GM21737 (cell line): ENCODE measurements at regions not wholly inside any gene's neighbourhood (a gene's known extent, or its start where the extent isn't known, plus 50 kb on each side); places are given as distances from the start of the nearest gene placed in this dataset.

Experiments used
- ATAC-seq: cut with Tn5 transposase; IDR thresholded peaks from one replicate; pipeline ENCODE4 v1.9.1; 2021; ENCODE audit warnings: mild to moderate bottlenecking, moderate library complexity; ENCODE audit not compliant: unreplicated experiment

- ATAC-seq, result no peak
These were observed 91.1 kb upstream of the RGMA start for GRCh38 chr15:93180128-93180527.

- ATAC-seq, result no peak
These were observed 90.7 kb upstream of the RGMA start for GRCh38 chr15:93179700-93180102.

GRCh38 chr15:93179072-93179471 is 90.1 kb upstream of the RGMA start:
- ATAC-seq, result no peak

- ATAC-seq, result no peak
These were observed 89.4 kb upstream of the RGMA start for GRCh38 chr15:93178371-93178770.

- ATAC-seq, result no peak
These were observed 87.1 kb upstream of the RGMA start for GRCh38 chr15:93176065-93176464.

- no peak for ATAC-seq
These were observed 85.8 kb upstream of the RGMA start for GRCh38 chr15:93174836-93175235.

GRCh38 chr15:93173369-93173768 is 84.4 kb upstream of the RGMA start:
- ATAC-seq, result no peak

- ATAC-seq, result no peak
These were observed 82.5 kb upstream of the RGMA start for GRCh38 chr15:93171476-93171875.

GRCh38 chr15:93170329-93170728 is 81.3 kb upstream of the RGMA start:
- ATAC-seq, result no peak

- no peak for ATAC-seq
These were observed 79.9 kb upstream of the RGMA start for GRCh38 chr15:93168910-93169309.

GRCh38 chr15:93167291-93167690 is 78.3 kb upstream of the RGMA start:
- no peak for ATAC-seq

GRCh38 chr15:93166675-93167074 is 77.7 kb upstream of the RGMA start:
- no peak for ATAC-seq

- ATAC-seq, result no peak
These were observed 76.9 kb upstream of the RGMA start for GRCh38 chr15:93165734-93166470.

GRCh38 chr15:93164409-93164808 is 75.4 kb upstream of the RGMA start:
- ATAC-seq, result no peak

- no peak for ATAC-seq
These were observed 73.5 kb upstream of the RGMA start for GRCh38 chr15:93162560-93162959.

GRCh38 chr15:93159930-93160329 is 70.9 kb upstream of the RGMA start:
- ATAC-seq, result no peak

GRCh38 chr15:93158097-93158900 is 69.3 kb upstream of the RGMA start:
- ATAC-seq, result no peak

- no peak for ATAC-seq
These were observed 65.7 kb upstream of the RGMA start for GRCh38 chr15:93154666-93155065.

- no peak for ATAC-seq
These were observed 63.9 kb upstream of the RGMA start for GRCh38 chr15:93152951-93153350.

- no peak for ATAC-seq
These were observed 63.3 kb upstream of the RGMA start for GRCh38 chr15:93152360-93152759.

- no peak for ATAC-seq
These were observed 62.2 kb upstream of the RGMA start for GRCh38 chr15:93150910-93151881.
